ENCODE measurements at regions not wholly inside any gene's neighbourhood (a gene's known extent, or its start where the extent isn't known, plus 50 kb on each side); places are given as distances from the start of the nearest gene placed in this dataset.
"Not testable (repeated sequence)": the region's sequence is repeated elsewhere in the genome, so short reads cannot be mapped to it uniquely, and the experiment has no call there.

GRCh38 chr2:131622874-131623273 is 95.2 kb downstream of the CCDC74A start:
- H3K4me3 ChIP-seq (replicated peaks; ENCODE audit: low read depth, low read length); DNase-seq (ENCODE audit: low read depth): not testable (repeated sequence)

DNA sequence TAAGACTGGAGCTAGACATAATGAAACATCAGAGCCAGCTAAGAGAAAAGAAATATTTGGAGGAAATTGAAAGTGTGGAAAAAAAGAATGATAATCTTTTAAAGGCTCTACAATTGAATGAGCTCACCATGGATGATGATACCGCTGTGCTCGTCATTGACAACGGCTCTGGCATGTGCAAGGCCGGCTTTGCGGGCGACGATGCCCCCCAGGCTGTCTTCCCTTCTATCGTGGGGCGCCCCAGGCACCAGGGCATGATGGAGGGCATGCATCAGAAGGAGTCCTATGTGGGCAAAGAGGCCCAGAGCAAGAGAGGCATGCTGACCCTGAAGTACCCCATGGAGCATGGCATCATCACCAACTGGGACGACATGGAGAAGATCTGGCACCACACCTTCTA is 98.3 kb downstream of the CCDC74A start:
- DNase-seq (ENCODE audit: low read depth); H3K4me3 ChIP-seq (replicated peaks; ENCODE audit: low read depth, low read length): not testable (repeated sequence)

DNA sequence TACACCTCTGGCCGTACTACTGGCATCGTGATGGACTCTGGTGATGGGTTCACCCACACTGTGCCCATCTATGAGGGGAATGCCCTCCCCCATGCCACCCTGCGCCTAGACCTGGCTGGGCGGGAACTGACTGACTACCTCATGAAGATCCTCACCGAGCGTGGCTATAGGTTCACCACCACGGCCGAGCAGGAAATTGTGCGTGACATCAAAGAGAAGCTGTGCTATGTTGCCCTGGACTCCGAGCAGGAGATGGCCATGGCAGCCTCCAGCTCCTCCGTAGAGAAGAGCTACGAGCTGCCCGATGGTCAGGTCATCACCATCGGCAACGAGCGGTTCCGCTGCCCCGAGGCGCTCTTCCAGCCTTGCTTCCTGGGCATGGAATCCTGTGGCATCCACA is 98.9 kb downstream of the CCDC74A start:
- H3K4me3 ChIP-seq (replicated peaks; ENCODE audit: low read depth, low read length); DNase-seq (ENCODE audit: low read depth): not testable (repeated sequence)

GRCh38 chr2:131627777-131628176 is 100.1 kb downstream of the CCDC74A start:
- not testable (repeated sequence) for H3K4me3 ChIP-seq (replicated peaks; ENCODE audit: low read depth, low read length); DNase-seq (ENCODE audit: low read depth)

GRCh38 chr2:131631648-131632047 is 104.0 kb downstream of the CCDC74A start:
- not testable (repeated sequence) for DNase-seq (ENCODE audit: low read depth); H3K4me3 ChIP-seq (replicated peaks; ENCODE audit: low read depth, low read length)

GRCh38 chr2:131633405-131633804 is 105.7 kb downstream of the CCDC74A start:
- DNase-seq (ENCODE audit: low read depth); H3K4me3 ChIP-seq (replicated peaks; ENCODE audit: low read depth, low read length): not testable (repeated sequence)

DNA sequence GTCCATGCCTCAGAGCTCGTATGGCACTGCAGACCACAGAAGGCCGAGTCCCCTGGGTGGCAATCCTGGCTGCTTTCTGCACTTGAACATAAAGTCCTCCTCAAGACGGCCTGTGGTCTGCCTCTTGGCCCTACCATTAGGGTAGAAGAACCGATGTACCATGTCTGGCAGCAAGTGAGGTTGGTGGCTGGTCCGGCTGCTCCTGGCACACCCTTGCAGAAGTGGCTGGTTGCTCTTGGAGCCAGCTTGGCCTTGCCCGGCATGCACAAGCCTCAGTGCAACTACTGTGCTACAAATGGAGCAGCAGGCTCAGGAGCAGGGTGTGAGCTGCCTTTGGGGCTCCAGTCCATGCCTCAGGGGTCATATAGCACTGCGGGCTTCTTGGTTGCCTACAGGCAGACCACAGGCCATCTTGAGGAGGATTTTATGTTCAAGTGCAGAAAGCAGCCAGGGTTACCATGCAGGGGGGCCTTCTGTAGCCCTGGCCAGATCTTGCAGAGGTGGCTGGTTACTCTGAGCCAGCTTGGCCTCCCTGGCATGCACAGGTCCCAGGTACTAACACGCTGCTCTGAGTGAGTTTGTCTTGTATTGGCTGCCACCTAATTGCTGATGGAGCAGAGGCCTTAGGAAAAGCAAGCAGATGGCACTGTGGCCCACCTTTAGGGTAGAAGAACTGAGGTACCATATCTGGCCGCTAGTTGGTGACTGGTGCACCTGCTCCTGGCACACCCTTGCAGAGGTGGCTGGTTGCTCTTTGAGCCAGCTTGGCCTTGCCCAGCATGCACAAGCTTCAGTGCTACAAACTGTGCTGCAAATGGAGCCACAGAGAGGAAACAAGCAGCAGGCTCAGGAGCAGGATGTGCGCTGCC is 106.4 kb downstream of the CCDC74A start:
- DNase-seq (ENCODE audit: low read depth); H3K4me3 ChIP-seq (replicated peaks; ENCODE audit: low read depth, low read length): not testable (repeated sequence)

DNA sequence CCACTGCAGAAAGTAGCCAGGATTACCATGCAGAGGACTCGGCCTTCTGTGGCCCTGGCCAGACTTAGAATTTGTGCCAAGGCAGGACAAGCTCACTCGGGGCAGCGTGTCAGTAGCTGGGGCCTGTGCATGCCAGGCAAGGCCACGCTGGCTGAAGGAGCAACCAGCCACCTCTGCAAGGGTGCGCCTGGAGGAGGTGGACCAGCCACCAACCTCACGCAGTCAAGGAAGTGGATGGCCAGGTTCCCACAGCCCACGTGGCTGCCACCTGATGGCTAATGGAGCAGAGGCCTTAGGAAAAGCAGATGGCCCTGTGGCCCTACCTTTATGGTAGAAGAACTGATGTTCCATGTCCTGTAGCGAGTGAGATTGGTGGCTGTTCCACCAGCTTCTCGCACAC is 107.9 kb downstream of the CCDC74A start:
- TF ChIP-seq CTCF (IDR thresholded peaks at IDR 0.05; ENCODE audit: low read length, missing control alignments), result no peak

DNA sequence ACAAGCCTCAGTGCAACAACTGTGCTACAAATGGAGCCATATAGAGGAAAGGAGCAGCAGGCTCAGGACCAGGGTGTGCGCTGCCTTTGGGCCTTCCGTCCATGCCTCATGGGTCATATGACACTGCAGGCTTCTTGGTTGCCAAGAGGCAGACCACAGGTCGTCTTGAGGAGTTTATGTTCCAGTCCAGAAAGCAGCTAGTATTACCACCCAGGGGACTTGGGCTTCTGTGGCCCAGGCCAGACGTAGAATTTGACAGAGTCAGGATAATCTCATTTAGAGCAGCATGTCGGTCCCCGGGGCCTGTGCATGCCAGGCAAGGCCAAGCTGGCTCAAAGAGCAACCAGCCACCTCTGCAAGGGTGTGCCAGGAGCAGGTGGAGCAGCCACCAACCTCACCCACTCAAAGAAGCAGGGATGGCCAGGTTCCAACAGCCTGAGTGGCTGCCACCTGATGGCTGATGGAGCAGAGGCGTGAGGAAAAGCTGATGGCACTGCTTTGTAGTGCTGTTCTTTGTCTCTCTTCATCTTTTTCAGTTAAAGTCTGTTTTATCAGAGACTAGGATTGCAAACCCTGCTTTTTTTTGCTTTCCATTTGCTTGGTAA is 109.1 kb downstream of the CCDC74A start:
- not testable (repeated sequence) for DNase-seq (ENCODE audit: low read depth); H3K4me3 ChIP-seq (replicated peaks; ENCODE audit: low read depth, low read length)

More for the DNA sequence above, 107.9 kb downstream of the CCDC74A start:
- no peak overlapping the region for H3K4me3 ChIP-seq (replicated peaks; ENCODE audit: low read depth, low read length)
- no peak for DNase-seq (ENCODE audit: low read depth)

GRCh38 chr2:131639001-131639620 is 111.4 kb downstream of the CCDC74A start:
- DNase-seq (ENCODE audit: low read depth); H3K4me3 ChIP-seq (replicated peaks; ENCODE audit: low read depth, low read length): not testable (repeated sequence)

DNA sequence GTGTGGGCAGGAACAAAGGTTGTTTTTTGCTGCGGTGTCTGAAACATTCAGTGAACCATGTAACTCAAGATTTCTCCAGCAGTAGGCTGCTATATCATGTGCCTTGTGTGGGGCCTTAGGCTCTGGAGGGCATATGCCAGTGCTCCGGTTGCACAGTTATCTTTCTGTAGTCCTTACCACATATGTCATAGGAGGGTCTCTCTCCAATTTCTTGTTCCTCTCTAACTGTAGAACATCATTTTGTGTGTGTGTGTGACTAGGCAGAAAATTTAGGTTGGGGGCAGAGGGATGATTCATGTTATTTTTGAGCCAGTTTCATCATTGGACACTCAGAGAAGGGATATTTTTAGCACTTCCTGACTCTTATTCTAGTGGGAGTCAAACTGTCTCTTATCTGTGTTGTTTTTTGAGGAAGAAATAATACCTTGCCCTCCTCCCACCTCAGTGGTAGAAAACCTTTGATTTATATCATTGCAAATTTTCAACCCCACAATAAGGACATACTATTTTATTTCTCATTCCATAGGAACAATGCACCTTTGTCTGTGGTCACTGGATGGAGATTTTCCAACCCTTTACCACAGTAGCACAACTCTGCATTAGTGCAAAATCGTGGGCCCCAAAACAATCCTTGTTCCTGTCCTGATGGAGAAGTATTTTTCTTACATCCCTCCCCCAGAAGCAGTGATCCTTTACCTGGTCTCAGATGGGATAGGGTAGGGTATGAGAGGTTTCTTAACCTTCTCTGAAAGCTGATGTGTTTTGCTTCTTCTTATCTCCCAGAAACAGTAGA is 113.9 kb downstream of the CCDC74A start:
- no peak for TF ChIP-seq CTCF (IDR thresholded peaks at IDR 0.05; ENCODE audit: low read length, missing control alignments)
- no peak overlapping the region for H3K4me3 ChIP-seq (replicated peaks; ENCODE audit: low read depth, low read length)
- peak; percentile 53 for DNase-seq (ENCODE audit: low read depth)

GRCh38 chr2:131643180-131643579 is 115.5 kb downstream of the CCDC74A start:
- not testable (repeated sequence) for H3K4me3 ChIP-seq (replicated peaks; ENCODE audit: low read depth, low read length); DNase-seq (ENCODE audit: low read depth)
